ENCODE measurements at regions not wholly inside any gene's neighbourhood (a gene's known extent, or its start where the extent isn't known, plus 50 kb on each side); places are given as distances from the start of the nearest gene placed in this dataset.
"Not testable (repeated sequence)": the region's sequence is repeated elsewhere in the genome, so short reads cannot be mapped to it uniquely, and the experiment has no call there.

DNA sequence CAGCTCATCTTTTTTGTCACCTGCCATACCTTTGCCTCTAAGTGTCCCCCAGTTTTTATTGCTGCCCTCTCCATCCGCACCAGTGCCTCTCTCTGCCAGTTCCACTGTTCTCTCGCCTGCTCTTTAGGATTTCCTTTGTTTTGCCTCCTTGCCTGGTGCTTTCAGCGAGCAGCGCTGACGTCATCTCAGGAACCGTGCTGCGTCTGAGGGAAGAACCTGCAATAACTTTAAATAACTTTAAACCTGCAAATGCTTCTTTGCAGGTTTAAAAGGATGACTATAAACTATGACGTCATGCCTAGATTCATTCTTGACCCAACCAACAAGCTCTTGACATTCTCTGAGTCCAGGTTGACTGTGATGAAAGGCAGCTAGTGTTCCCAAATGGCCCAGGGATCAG lies 105.1 kb downstream of the LRRC74B start:
- not testable (repeated sequence) for DNase-seq

DNA sequence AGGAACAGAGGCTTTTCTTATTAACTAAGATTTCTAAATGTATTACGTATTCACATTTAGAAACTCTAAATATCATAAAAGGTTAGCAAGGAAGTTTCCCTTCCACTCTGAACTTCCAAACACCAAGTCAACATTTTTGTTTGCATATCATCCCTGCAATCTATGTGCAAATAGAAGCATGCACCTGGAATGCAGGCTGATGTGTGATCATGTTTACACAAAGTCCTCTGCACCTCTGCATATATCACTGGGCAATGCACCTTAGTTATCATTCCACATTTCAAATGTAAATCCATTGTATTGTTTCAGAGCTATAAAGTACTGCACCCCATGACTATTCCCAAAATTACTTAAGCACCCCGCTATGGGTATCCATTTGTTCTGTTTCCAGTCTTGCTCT lies 142.1 kb downstream of the LRRC74B start:
- DNase-seq: not testable (repeated sequence)

DNA sequence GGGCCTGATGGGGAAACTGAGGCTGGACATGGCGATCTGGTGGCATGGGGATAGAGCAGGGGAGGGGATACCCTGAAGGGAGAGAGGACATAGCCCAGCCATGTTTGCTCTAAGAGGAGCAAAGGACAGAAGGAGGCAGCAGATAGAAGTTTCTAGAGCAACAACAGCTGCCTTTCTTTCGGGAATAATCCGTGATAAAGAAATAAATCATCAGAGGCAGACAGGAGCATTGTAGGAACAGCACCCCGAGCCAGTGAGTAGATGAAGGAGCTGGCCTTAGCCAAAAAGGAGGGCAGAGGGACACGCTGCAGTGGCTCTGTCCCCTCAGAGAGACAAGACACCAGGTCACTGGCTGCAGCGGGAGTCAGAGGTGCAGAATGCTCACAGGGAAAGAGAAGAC lies 166.3 kb downstream of the LRRC74B start:
- DNase-seq: not testable (repeated sequence)

DNA sequence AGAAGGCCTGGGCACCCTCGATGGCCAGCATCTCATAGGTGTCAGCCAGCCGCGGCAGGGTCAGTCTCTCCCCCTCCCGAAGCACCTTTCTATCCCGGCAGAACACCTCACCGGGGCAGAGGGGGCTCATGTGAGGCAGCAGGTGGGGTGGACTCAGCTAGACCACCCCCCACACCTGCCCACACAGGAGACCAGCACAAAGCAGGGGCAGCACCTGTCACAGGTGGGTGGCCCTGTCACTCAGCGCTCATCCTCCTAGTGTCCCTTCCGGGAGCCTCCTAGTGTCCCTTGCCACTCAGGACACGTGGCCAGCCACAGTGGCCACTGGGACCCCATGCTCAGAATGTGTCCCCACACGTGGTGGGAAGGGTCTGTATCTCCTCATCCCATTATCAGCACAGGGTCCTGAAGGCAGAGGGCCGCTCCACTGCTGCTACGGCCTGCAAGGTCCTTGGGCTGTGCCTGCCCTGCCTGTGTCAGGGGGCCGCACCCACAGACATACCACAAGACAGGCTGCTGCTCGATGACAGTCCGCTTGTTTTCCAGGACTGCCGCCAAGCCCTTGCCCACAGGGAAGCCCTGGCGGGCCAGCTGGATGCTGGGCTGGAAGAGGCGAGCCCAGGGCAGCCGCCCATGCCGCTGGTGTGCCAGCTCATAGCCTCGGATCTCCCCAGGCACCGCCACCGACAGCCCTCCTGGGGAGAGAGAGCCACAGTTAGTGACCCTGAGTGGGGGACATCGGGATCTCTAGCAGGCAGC lies 167.4 kb upstream of the RIMBP3B start:
- DNase-seq: not testable (repeated sequence)

DNA sequence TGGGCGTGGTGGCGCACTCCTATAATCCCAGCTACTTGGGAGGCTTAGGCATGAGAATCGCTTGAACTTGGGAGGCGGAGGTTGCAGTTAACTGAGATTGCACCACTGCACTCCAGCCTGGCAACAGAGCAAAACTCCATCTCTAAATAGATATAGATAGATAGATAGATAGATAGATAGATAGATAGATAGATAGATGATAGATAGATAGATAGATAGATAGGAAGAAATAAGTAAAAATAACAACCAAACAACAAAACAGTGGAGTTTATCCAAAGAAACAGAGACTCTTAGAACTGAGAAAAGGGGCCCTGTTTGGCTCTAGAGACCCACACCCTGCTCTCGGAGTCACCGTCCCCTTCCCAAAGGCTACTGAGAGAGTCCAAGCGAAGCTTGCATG lies 158.7 kb upstream of the RIMBP3B start:
- not testable (repeated sequence) for DNase-seq

DNA sequence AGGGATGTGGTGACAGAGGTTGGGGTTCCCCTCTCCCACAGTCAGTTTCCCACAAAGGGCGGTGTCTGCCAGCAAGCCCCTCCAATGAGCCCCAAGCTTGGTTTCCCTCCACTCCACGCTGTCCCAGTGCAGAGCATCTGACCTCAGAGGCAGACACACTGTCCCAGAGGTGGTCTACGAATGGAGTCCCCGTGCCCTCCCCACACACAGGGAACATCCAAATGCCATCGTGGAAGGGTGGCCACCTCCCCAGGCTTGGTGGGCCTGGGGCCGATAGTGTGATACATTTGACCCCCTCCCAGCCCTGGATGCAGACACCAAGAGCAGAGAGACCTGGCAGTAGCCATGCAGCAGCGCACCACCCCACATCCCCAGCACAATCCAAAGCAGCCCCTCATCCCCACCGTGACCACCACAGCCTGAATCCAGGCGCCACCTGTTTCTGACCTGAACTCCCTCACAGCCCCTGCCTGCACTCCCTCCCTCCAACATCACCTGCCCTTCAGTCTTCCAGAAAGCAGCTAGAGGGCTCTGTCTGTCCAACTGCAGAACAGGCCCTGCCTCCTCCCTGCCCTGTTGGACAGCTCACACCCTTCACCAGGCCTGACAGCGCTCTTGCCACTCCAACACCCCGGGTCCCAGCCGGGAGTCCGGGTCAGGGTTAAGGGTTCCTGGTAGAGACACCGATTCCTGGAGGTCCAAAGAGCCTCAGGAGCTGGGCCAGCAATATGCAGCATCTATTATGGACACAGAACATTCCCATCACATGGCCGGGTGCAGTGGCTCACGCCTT lies 156.5 kb upstream of the RIMBP3B start:
- not testable (repeated sequence) for DNase-seq

DNA sequence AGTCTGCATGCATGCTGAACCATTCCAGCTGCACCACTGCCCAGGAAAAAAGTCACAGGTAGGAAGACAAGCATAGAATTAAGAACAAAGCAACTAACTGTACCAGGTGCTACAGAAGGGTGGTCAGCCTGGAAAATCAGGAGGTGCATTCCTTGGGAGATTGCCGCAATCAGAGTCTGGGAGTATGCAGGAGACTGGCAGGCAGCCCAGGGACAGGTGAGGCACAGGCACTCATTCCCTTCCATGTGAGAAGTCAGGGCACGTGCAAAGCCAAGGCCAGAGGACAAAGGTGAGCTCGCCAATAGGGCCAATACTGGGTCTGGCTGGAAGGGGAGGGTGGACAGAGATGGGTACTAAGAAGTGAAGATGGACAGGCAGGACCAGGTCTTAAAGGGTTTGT lies 132.1 kb upstream of the RIMBP3B start:
- not testable (repeated sequence) for DNase-seq

DNA sequence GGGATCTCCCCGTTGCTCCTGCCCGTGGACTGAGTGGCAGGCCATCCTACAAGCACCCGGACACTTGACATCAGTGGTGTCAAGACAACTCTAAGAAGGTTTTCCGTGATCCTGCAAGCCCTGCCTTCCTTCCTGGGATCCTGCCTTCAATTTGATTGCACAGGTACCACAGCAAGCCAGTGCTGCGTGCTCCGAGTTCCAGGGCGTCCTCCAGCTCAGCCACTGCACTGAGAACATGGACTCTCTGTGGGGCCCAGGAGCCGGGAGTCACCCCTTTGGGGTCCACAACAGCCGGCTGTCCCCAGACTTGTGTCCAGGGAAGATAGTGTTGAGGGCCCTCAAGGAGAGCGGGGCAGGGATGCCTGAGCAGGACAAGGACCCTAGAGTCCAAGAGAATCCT lies 100.9 kb upstream of the RIMBP3B start:
- DNase-seq: not testable (repeated sequence)

DNA sequence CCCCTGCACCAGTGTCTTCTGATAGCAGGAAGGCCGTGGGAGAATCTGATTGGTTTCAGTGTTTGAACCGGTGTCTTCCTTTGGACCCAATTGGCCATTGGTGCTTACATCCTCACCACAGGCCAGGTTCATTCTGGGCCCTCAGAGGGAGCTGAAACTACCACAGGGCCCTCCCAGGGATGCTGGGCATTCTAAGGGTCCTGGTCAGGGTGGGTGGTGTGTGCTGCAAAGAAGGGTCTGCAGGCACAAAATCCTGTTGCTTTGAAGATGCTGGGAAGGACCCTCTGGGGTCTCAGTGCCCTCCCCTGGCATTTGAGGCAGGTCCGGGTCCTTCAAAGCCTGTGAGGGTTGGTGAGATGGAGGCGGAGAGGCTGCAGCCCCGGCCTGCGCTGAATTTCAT lies 89.8 kb upstream of the RIMBP3B start:
- peak; percentile 18 for DNase-seq

DNA sequence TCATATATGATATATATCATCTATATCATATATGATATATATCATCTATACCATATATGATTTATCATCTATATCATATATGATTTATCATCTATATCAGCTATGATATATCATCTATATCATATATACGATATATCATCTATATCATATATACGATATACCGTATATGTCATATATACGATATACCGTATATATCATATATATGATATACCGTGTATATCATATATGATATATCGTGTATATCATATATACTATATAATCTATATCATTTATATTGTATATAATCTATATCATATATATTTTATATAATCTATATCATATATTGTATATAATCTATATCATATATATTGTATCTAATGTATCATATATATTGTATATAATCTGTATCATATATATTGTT lies 55.9 kb upstream of the RIMBP3B start:
- not testable (repeated sequence) for DNase-seq

All from stimulated activated CD8-positive, alpha-beta memory T cell treated with anti-CD3 and anti-CD28 coated beads, Interleukin-4, amount 100 ng/mL, for 48 hours (primary cell).